GM21528 (cell line): ENCODE measurements at regions not wholly inside any gene's neighbourhood (a gene's known extent, or its start where the extent isn't known, plus 50 kb on each side); places are given as distances from the start of the nearest gene placed in this dataset.

Experiments used
- ATAC-seq: cut with Tn5 transposase; IDR thresholded peaks from one replicate; pipeline ENCODE4 v1.9.1; 2021; ENCODE audit warnings: mild to moderate bottlenecking, moderate library complexity; ENCODE audit not compliant: unreplicated experiment, low FRiP score

GRCh38 chr21:16389643-16390042 is 659.9 kb downstream of the USP25 start:
- no peak for ATAC-seq

GRCh38 chr21:16395285-16395684 is 665.5 kb downstream of the USP25 start:
- ATAC-seq = no peak

GRCh38 chr21:16402752-16403151 is 673.0 kb downstream of the USP25 start:
- ATAC-seq = no peak

DNA sequence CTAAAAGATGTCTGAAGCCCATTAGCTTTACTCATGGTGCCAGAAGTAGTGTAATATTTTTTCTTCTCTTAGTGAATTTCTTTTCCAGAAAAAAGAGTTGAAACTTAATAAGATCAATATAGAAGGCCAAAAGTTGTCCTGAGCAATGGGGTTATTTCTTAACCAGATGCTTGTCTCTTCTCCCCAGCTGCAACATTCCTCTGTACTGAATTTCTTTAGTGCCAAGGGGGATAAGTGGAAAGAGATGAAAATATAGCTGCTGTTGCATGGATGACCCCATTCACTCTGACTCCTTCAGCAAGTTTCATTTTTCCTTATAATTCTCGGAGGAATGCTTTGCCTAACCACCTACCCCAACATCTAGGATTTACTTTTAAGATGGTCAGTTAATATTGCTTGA is 675.0 kb downstream of the USP25 start:
- ATAC-seq = no peak

GRCh38 chr21:16406355-16406754 is 676.6 kb downstream of the USP25 start:
- ATAC-seq = no peak

DNA sequence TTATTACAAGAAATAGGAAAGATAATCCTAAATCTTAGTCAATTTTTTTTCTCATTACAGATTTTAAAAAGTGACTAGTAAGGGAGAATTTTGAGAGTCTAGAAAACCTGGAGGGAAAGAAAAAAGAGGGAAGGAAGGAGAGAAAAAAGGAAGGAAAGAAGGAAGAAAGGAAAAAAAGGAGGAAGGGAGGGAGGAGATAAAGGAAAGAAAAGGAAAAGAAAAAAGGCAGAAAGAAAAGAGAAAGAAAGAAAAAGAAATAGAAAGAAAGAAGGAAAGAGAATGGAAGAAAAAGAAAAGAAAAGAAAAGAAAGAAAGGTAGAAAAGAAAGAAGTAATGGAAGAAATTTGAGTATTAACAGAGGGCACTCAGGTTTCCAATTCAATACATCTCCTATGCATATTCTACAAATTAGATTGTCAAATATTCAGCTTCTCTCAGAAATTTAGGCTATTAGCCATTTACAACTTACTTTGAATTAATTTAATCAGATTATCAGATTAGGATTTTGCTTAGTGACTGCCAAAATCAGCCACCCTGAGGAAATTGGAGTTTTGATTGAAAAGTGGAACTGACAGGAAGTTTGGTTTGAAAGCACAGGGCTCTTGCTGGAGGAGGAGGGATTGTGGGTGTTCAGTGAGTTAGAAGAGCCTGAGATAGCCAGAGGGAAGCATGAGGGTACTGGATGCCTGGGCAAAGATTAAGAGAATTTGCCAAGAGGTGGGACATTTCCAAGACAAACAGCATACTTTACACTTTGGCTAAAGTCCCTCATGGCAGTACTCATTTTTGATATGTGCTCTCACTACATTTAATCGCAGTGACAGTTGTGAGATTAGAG is 677.8 kb downstream of the USP25 start:
- ATAC-seq = no peak

DNA sequence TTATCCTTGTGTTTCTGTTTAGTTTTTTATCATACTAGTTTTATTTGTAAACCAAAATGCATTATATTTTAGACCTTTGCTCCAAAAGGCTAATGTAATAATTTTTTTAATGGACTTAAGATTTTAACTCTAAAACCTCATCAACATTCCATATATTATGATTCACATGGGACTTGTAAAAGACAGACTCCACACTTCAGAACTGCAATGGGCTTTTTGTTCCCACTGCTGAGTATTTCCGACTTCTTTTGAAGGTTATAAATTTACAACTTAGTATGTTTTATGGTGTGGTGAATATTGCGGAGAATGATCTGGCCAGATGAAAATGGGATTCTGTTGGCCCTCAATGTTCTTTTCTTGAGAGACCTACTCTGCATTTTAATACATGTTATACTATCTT is 678.5 kb downstream of the USP25 start:
- ATAC-seq = no peak

GRCh38 chr21:16409352-16409751 is 679.6 kb downstream of the USP25 start:
- ATAC-seq = no peak

DNA sequence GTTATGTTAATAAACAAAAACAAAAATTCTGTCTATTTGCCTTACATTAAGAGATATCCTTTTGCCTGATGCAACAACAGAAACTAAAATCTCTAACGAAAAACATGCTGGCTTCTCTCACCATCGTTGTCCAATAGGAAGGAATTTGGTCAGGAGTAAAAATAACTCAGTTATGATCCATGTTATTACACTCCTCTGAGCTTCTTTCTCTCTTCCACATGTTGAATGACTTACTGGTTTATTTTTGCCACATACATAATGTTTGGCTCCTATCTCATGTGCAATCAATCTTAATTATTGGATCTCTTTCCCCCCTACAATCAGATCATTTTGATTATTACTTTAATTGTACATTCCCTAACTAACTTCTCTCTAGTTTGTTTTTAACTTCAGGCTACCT is 688.4 kb downstream of the USP25 start:
- ATAC-seq = no peak

- no peak for ATAC-seq
Observed at GRCh38 chr21:16418642-16419041, 688.9 kb downstream of the USP25 start.

DNA sequence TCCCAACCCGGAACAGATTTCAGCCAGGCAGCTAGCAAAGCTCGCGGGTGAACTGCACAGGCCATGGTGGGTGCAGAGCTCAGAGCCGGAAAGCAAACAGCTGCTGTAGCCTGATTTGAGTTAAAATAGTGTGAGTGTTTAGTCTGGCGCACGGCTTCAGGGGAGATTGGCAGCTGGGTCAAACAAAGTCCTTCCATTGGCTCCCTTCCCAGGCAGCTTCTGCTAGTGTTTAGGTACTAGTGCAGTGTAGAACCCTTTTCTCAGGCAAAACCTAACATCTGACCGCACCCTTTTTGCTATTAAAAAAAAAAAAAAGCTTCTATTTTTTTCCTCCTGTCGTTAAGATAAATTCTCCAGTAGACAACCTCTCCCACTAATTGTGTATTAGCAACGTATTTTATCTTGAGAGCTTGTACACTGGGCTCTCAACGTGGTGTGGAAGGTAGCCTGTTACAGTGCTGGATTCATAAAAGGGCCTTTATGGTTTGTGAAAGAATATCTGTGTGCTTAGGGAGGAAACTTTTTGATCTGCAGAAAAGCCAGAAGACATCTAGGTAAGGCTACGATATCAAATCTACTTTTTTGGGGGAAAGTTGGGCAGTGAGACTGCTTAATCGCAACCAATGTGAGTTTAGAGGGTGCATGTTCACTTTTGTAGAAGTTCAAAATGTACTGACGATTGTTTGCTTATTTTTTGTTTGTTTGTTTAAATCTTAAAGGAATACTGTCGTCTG is 689.6 kb downstream of the USP25 start:
- no peak for ATAC-seq

DNA sequence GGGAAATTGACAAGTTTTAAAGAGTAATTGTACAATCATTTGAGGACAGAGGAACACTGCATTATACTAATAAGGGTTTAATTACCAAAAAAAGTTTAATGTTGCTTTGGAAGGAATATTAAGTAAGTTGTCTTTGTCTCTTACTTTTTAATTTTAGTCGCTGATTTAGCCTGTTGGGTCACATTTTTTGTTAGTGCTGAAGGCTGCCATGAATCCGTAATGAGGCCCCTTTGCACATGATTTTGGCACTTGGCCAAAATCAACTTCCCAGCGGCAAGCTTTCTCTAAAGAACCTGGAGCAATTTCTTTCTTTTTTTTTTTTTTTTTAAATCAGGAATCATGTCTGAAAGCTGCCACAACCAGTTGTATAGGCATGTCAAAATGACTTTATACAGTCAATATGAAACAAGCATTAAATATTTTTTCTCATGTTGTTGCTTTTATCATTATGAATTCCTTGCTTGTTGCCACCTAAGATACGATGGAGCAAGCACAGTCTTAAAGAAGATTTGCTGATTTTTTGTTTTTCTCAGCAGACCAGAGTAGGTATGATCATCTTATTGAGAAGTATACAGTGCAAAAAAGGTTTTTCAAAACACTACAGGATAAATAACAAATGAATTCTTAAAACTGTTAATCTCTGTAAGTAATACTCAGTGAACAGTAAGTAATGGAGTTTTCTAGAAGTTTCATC is 690.4 kb downstream of the USP25 start:
- ATAC-seq = no peak

DNA sequence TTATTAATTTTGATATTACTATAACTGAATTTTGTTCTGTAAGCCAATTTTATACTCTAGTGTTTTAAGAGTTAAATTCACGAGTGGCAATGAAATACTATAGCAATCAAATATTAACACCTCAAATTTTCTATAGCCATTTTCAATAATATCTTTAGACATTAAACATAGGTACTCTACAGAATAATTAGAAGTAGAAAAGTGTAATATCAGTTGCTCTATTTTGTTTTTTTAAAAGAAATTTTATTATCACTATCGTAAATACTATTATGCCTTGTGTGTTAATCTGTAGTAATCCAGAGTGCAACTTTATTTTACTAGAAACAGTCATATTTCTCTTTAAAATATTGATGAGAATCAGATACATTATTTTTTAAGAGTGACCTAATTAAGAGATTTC is 691.2 kb downstream of the USP25 start:
- ATAC-seq = no peak

DNA sequence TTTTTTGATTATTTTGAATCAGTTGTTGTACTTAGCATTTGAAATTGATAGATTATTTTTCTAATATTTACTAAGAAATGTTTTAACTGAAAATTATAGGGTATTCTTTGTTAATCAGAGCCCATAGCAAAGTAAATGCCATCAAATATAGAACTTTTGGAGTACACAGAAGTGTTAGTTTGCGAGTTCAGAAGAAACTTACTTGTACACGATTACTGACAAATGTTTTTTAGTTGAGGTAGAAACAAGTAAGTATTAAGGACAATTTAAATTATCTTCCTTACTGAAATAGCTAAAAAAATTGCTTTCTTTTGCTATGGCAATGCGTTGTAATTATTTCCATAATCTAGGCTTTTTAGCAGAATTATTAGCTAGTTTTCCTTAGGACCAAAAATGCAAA is 692.2 kb downstream of the USP25 start:
- ATAC-seq = no peak

GRCh38 chr21:16422702-16423101 is 692.9 kb downstream of the USP25 start:
- no peak for ATAC-seq

DNA sequence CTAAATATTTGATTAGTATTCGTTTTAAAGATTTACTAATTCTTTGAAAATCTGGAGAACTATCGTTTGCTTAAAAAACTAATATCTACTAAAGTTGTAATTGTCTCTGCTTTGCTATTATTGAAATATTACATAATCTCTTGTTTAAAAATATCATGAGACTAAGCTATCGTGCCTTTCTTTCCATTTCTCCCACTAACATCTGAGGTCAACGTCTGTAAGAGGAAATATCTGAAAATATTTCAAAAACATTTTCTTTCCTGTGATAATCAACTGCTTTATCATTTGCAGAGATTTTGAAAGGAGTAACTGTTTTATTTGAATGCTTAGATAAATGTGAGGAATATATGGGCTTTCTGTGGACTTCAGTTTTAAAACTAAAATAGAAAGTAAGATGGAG is 694.1 kb downstream of the USP25 start:
- no peak for ATAC-seq

- no peak for ATAC-seq
Observed at GRCh38 chr21:16424331-16424751, 694.6 kb downstream of the USP25 start.

DNA sequence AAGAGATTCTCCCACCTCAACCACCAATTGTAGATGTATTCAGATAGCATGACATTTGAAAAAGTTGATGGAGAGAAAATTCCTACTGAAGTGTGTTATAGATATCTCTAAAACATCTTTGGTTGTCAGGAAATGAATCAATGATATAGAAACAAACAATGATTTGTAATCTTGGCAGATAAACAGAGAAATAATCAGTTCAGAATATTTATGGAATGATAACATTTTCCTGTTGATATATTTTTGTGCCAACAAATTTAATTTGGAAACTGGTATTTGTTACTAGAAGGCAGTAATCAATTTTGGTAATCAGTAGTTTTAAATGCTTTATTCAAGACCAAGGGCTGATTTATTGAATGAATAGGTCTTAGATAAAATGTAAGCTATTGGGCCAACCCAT is 695.6 kb downstream of the USP25 start:
- no peak for ATAC-seq

- no peak for ATAC-seq
Observed at GRCh38 chr21:16426936-16427335, 697.2 kb downstream of the USP25 start.

DNA sequence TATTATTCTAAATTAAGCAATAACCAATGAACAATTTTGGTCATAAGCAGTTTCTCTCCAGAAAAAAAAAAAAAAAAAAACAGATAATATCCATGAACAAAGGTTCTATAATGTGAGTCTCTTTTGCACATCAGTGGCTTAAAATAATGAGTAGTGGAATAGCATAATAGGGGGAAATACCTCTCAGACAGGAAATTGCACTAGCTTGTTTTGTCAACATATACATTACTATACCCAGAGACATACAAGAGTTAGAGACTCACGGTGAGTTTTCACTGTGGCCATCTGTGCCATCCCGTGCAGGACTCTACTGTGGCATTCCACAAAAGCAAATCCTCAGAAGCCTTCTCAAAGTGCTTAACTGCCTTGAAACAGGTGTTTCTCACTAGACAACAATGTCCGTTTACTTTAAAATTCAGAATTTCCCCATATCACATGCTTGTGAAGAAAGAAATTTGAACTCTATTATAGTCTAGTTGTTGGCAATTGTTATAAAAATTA is 697.9 kb downstream of the USP25 start:
- no peak for ATAC-seq

DNA sequence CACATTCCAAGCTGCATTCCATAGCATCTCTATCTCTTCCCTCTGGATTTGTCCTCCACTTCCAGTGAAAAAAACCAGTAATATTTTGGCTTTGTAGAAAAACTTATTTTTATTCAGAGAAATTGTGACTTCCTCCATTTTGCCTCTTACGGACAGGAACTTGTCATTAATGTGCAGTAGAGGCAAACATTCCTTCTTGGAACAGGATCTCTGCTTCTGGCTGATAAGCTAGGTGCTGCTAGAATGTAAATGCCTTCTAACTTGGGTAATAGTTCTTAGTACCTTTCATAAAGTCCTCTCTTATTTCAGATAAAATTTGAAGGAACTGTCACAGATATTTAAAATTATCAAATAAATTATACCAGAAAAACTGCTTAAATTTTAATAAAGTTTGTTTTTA is 707.8 kb downstream of the USP25 start:
- no peak for ATAC-seq
